ENCODE measurements at regions not wholly inside any gene's neighbourhood (a gene's known extent, or its start where the extent isn't known, plus 50 kb on each side); places are given as distances from the start of the nearest gene placed in this dataset.

- 0 to 100% (median 60%) methylated on average over 1 to 2 of the region's 5 CpGs; no CpG with 5 or more reads in 5 of the 10 experiments for WGBS, 10 experiments
- no peaks in the 10 kb centered on the region for H3K4me1 ChIP-seq (replicated peaks in 1 of 2)
- ATAC-seq (replicated peaks in 6 of 8) = no peak
- H3K27ac ChIP-seq = no peak overlapping the region
- H3K4me3 ChIP-seq = no peak overlapping the region
- in situ Hi-C loops (cut with MboI; ENCODE audit: low pct_unique_long_range_greater_than_20kb in 2 of 9, low sequenced_read_pairs in 9 of 9, unreplicated experiment in 9 of 9) = loop anchor here in 2 of 9 experiments (25.0 kb wide), 1 partner anchor 262 kb away; no protein-coding TSS in a partner anchor
These were observed 101.9 kb downstream of the CT47B1 start for GRCh38 chrX:120773801-120774200.

GRCh38 chrX:120769576-120770341 lies 105.9 kb downstream of the CT47B1 start:
- 0 to 100% (median 13%) methylated on average over 1 to 7 of the region's 8 CpGs; no CpG with 5 or more reads in 4 of the 10 experiments for WGBS, 10 experiments
- ATAC-seq (replicated peaks in 6 of 8) = peak in 4 of 8 experiments; percentile 21 to 80 (median 61)
- no peaks in the 10 kb centered on the region for H3K4me1 ChIP-seq (replicated peaks in 1 of 2)
- H3K27ac ChIP-seq = no peak overlapping the region
- in situ Hi-C loops (cut with MboI; ENCODE audit: low pct_unique_long_range_greater_than_20kb in 2 of 9, low sequenced_read_pairs in 9 of 9, unreplicated experiment in 9 of 9) = loop anchor here in 2 of 9 experiments (25.0 kb wide), 1 partner anchor 257 kb away; no protein-coding TSS in a partner anchor
- H3K4me3 ChIP-seq = no peak overlapping the region

DNA sequence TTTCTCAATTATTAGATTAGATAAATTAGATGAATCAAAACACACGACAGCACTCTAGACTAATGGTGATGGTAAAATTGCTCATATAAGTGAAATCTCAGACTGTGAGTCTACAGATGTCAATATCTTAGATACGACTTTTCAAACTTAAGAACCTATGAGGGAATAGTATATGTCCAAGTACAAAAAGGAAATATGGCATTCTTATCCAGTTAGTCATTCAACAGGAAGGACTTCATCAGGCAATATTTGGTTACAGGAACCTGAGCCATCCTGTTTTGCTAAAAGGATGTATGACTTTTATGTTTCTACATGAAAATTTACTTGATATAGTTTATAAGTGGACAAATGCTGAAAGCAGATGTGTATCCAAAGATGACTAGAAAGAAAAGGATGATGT lies 107.0 kb downstream of the CT47B1 start:
- Histone ChIP-seq H3K4me1 (replicated peaks in 1 of 2) (no peaks in the 10 kb centered on the region), H3K27ac (no peak overlapping the region), H3K4me3 (no peak overlapping the region)
- no peak for ATAC-seq (replicated peaks in 6 of 8)
- 17 to 67% (median 40%) methylated on average over 1 to 2 of the region's 2 CpGs; no CpG with 5 or more reads in 7 of the 10 experiments for WGBS, 10 experiments
- in situ Hi-C loops (cut with MboI; ENCODE audit: low pct_unique_long_range_greater_than_20kb in 2 of 9, low sequenced_read_pairs in 9 of 9, unreplicated experiment in 9 of 9) = loop anchor here in 2 of 9 experiments (25.0 kb wide), 1 partner anchor 256 kb away; no protein-coding TSS in a partner anchor

DNA sequence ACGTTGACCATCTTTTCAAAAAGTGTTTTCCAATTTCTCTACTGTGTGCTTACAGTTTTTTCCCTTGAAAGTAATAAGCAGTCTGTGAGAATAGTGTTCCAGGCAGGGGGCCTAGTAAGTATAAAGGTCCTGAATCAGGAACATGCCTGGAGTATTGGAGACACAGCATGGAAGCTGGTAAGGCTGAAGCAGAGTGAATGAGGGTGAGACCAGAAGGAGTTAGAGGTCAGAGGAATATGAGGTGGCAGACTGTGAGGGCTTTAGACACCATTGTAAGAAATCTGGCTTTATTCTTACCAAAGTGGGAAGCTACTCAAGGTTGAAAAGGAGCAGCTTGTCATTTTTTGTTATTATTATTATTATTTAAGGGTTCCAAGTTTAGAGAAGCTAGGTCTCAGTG lies 107.4 kb downstream of the CT47B1 start:
- WGBS, 10 experiments = 25 to 100% (median 100%) methylated on average over 1 of the region's 1 CpG; no CpG with 5 or more reads in 6 of the 10 experiments
- no peaks in the 10 kb centered on the region for H3K4me1 ChIP-seq (replicated peaks in 1 of 2)
- no peak overlapping the region for H3K27ac ChIP-seq
- no peak for ATAC-seq (replicated peaks in 6 of 8)
- no peak overlapping the region for H3K4me3 ChIP-seq
- in situ Hi-C loops (cut with MboI; ENCODE audit: low pct_unique_long_range_greater_than_20kb in 2 of 9, low sequenced_read_pairs in 9 of 9, unreplicated experiment in 9 of 9) = loop anchor here in 2 of 9 experiments (25.0 kb wide), 1 partner anchor 256 kb away; no protein-coding TSS in a partner anchor

DNA sequence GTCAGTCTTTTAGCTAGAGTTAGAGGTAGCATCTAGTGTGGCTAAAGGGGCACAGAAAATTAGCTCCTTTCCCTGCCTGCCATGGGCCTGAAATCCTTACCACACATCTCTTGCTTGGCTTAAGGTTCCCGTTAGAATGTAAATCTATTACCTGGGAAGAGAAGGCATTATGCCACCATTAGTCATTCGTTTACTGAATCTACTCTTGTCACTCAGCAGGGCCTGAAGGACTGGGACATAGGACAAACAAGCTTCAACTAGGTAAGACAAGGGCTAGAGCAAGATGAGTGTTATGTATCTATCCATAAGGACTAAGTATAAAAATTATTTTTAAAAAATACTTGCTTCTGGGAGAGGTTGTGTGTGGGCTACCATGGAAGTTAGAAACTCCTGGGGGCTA lies 112.4 kb downstream of the CT47B1 start:
- in situ Hi-C loops (cut with MboI; ENCODE audit: low pct_unique_long_range_greater_than_20kb in 2 of 9, low sequenced_read_pairs in 9 of 9, unreplicated experiment in 9 of 9) = loop anchor here in 2 of 9 experiments (25.0 kb wide), 1 partner anchor 251 kb away; no protein-coding TSS in a partner anchor
- Histone ChIP-seq H3K27ac (no peak overlapping the region), H3K4me1 (replicated peaks in 1 of 2) (peaks cover 0 to 2% of the 10 kb centered on the region in 2 donors), H3K4me3 (no peak overlapping the region)
- 18% methylated on average over 2 of the region's 2 CpGs; no CpG with 5 or more reads in 9 of the 10 experiments for WGBS, 10 experiments
- no peak for ATAC-seq (replicated peaks in 6 of 8)

GRCh38 chrX:120761810-120762209 lies 113.9 kb downstream of the CT47B1 start:
- peaks cover 0 to 2% of the 10 kb centered on the region in 2 donors for H3K4me1 ChIP-seq (replicated peaks in 1 of 2)
- peak in 1 of 8 experiments; percentile 27 for ATAC-seq (replicated peaks in 6 of 8)
- H3K4me3 ChIP-seq = no peak overlapping the region
- 0 to 82% (median 24%) methylated on average over 1 to 4 of the region's 4 CpGs; no CpG with 5 or more reads in 6 of the 10 experiments for WGBS, 10 experiments
- H3K27ac ChIP-seq = no peak overlapping the region
- in situ Hi-C loops (cut with MboI; ENCODE audit: low pct_unique_long_range_greater_than_20kb in 2 of 9, low sequenced_read_pairs in 9 of 9, unreplicated experiment in 9 of 9) = loop anchor here in 2 of 9 experiments (25.0 kb wide), 1 partner anchor 250 kb away; no protein-coding TSS in a partner anchor

DNA sequence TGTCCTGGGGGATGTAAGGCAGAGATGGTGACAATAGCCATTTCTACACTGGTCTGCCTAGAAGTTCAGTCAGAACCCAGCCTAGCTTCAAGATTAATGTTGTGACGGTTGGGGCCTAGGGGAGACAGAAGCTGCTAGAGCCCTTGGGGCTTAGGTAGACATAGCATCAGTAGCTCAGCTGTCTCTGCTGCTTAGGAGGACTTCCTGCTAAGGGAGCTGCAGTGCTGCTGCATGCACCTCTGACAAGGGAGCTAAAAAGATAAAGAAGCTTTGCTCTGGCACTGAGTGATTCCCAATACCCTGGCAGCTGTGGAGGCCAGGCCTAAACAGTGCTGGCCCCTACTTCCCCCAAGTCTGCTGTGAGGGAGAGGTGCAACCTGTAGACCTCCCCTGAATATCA lies 116.0 kb downstream of the CT47B1 start:
- H3K4me3 ChIP-seq = no peak overlapping the region
- H3K27ac ChIP-seq = no peak overlapping the region
- no peak for ATAC-seq (replicated peaks in 6 of 8)
- 29% methylated on average over 1 of the region's 1 CpG; no CpG with 5 or more reads in 9 of the 10 experiments for WGBS, 10 experiments
- peaks cover 4 to 8% of the 10 kb centered on the region in 2 donors for H3K4me1 ChIP-seq (replicated peaks in 1 of 2)
- in situ Hi-C loops (cut with MboI; ENCODE audit: low pct_unique_long_range_greater_than_20kb in 2 of 9, low sequenced_read_pairs in 9 of 9, unreplicated experiment in 9 of 9) = loop anchor here in 2 of 9 experiments (25.0 kb wide), 1 partner anchor 247 kb away; no protein-coding TSS in a partner anchor

DNA sequence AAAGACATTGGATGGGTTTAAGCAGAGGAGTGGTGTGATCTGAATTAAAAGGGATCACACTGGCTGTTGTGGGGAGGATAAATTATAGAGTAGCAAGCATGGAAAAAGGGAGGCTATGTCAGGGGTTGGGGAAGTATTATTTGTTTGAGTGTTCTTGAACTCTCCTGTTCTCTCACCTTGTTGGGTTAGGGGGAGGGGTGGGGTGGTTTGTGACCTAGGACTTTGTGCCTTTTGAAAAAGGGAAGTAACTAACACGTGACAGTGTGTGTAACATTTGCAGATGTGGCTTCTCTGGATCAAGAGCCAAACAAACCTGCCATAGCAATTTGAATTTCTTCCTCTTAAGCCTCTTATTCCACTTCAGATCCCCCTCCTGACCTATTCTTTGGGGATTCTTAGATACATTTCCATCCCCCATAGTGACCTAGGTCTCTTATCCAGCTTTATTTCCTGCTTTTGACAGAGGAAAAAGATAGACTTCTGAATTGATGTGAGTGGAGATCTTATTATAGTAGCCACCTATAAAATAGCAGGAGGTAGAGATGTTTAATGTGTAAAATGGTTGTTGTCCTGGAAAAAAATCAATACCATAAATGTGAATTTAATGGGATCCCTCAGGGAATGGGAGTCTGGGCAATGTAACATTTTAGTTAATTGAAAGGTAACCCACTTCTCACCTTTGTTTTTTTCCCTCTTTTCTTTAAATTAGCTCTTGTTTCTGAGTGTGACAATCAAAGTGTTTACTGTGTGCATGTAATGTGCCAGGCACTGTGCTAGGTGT lies 120.4 kb downstream of the CT47B1 start:
- in situ Hi-C loops (cut with MboI; ENCODE audit: low pct_unique_long_range_greater_than_20kb in 2 of 9, low sequenced_read_pairs in 9 of 9, unreplicated experiment in 9 of 9) = loop anchor here in 2 of 9 experiments (25.0 kb wide), 1 partner anchor 243 kb away; no protein-coding TSS in a partner anchor
- H3K4me1 ChIP-seq (replicated peaks in 1 of 2) = peaks cover 4 to 8% of the 10 kb centered on the region in 2 donors
- WGBS, 10 experiments = no CpG with 5 or more reads among the region's 1 CpG
- H3K27ac ChIP-seq = no peak overlapping the region
- no peak overlapping the region for H3K4me3 ChIP-seq
- ATAC-seq (replicated peaks in 6 of 8) = no peak

DNA sequence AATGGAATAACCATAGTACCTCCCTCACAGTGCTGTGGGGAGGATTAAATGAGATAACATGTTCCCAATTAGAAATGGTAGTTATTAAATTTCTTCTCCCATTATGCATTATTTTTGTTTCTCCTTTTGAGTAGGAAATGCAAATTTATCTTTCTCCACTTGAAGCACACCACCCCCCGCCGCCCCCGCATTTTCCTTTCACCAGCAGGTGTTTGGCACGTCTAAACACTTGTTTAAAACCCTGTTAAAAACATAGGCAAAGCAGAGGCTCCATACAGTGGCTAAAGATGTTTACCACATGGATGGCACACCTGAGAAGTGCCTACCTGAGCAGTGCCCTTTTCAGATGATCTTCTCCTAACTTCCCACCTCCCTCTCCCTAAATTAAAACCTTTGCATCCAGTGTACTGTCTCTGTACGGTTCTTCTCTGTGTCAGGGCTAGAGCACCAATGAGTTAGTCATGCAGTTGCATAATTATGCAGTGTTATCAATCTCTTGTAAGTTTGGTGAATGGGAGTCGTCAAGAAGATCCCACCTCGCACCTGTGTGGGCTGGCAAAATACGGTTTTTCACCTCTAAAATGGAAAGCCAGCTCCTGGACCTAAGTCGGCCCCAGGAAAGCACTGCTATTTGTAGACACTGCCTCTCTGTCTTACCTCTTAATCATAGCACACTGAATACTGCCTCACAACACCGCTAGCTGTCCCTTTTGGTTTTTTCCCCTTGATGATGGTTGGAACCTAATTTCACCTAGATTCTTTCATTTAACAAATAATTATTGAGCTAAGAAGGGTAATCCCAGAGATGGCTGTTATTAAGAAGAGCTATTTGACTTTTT lies 122.0 kb downstream of the CT47B1 start:
- in situ Hi-C loops (cut with MboI; ENCODE audit: low pct_unique_long_range_greater_than_20kb in 2 of 9, low sequenced_read_pairs in 9 of 9, unreplicated experiment in 9 of 9) = loop anchor here in 2 of 9 experiments (25.0 kb wide), 1 partner anchor 241 kb away; no protein-coding TSS in a partner anchor
- no peak overlapping the region for H3K4me3 ChIP-seq
- 44 to 70% (median 60%) methylated on average over 2 to 6 of the region's 10 CpGs; no CpG with 5 or more reads in 7 of the 10 experiments for WGBS, 10 experiments

GRCh38 chrX:120752431-120753082 lies 122.7 kb upstream of the C1GALT1C1 start:
- ATAC-seq (replicated peaks in 6 of 8) = no peak
- Histone ChIP-seq H3K4me3 (no peak overlapping the region), H3K4me1 (replicated peaks in 1 of 2) (peaks cover 4 to 6% of the 10 kb centered on the region in 2 donors), H3K27ac (no peak overlapping the region)
- in situ Hi-C loops (cut with MboI; ENCODE audit: low pct_unique_long_range_greater_than_20kb in 2 of 9, low sequenced_read_pairs in 9 of 9, unreplicated experiment in 9 of 9) = loop anchor here in 2 of 9 experiments (25.0 kb wide), 1 partner anchor 240 kb away; no protein-coding TSS in a partner anchor
- 43% methylated on average over 1 of the region's 7 CpGs; no CpG with 5 or more reads in 9 of the 10 experiments for WGBS, 10 experiments

More for the DNA sequence above, 122.0 kb downstream of the CT47B1 start:
- H3K27ac ChIP-seq = no peak overlapping the region
- H3K4me1 ChIP-seq (replicated peaks in 1 of 2) = peaks cover 4 to 6% of the 10 kb centered on the region in 2 donors
- ATAC-seq (replicated peaks in 6 of 8) = no peak

GRCh38 chrX:120751683-120752082 lies 121.8 kb upstream of the C1GALT1C1 start:
- no peak overlapping the region for H3K4me3 ChIP-seq
- peaks cover 4 to 6% of the 10 kb centered on the region in 2 donors for H3K4me1 ChIP-seq (replicated peaks in 1 of 2)
- ATAC-seq (replicated peaks in 6 of 8) = no peak
- 20 to 33% (median 25%) methylated on average over 1 to 2 of the region's 2 CpGs; no CpG with 5 or more reads in 7 of the 10 experiments for WGBS, 10 experiments
- in situ Hi-C loops (cut with MboI; ENCODE audit: low pct_unique_long_range_greater_than_20kb in 2 of 9, low sequenced_read_pairs in 9 of 9, unreplicated experiment in 9 of 9) = loop anchor here in 2 of 9 experiments (25.0 kb wide), 1 partner anchor 239 kb away; no protein-coding TSS in a partner anchor
- no peak overlapping the region for H3K27ac ChIP-seq

Measured in motor neuron (in vitro differentiated cells).